HepG2 (cell line): ENCODE measurements at regions not wholly inside any gene's neighbourhood (a gene's known extent, or its start where the extent isn't known, plus 50 kb on each side); places are given as distances from the start of the nearest gene placed in this dataset.

Experiments
- ATAC-seq: fragments of 200-7000 bp; cut with Tn5 transposase; 3 replicates; pipeline ENCODE4 v1.9.1; 2020; ENCODE audit warnings: mild to moderate bottlenecking, moderate library complexity
- BruUV-seq: library from RNA; stranded (reverse); fragments of 400-500 nt; replicated peaks from 2 replicates; lab custom pipeline; 2021; lab: Mats Ljungman, UMichigan
- CTCF ChIA-PET: fragments of 300-600 bp; formaldehyde crosslinking; extraction: SDS; loops from one replicate; lab custom pipeline; 2021; ENCODE audit warnings: low total read pairs, inconsistent platforms, low intra/inter-chr PET ratio; lab: Yijun Ruan, JAX
- POLR2A ChIA-PET: fragments of 350-600 bp; sonication (Branson Sonifier 250); formaldehyde crosslinking; loops from one replicate; lab custom pipeline; 2020; ENCODE audit warnings: antibody characterized with exemption, inconsistent platforms; lab: Yijun Ruan, JAX
- DNase-seq: peaks from one replicate; pipeline ENCODE4 v3.0.0-alpha.2; 2015; ENCODE audit warnings: low spot score
- FAIRE-seq: peaks from 3 replicates; lab custom pipeline; 2011; peaks lifted over from hg19 to GRCh38; lab: Jason Lieb, UNC
- H2AFZ ChIP-seq: one replicate; pipeline ENCODE4 v1.6.1; 2011; ENCODE audit warnings: low read length, inconsistent platforms
- H3K27ac ChIP-seq: fragments of 300-600 bp; 3 replicates; pipeline ENCODE4 v1.8.0; 2011; ENCODE audit warnings: mixed run types, mild to moderate bottlenecking, mixed read lengths, low read length, inconsistent platforms; ENCODE audit not compliant: insufficient read depth; ENCODE audit errors: extremely low read length
- H3K27me3 ChIP-seq, 2 experiments: fragments of 200-600 bp in 1 of 2; 2 replicates in 1 of 2; 3 replicates in 1 of 2; pipeline versions ENCODE4 v1.6.0 to v1.8.0; 2011; ENCODE audit warnings: low read length in 2 of 2, mild to moderate bottlenecking in 2 of 2, moderate library complexity in 2 of 2, inconsistent platforms in 1 of 2; ENCODE audit not compliant: insufficient read depth in 2 of 2, control insufficient read depth in 1 of 2
- H3K36me3 ChIP-seq, 2 experiments: fragments of 200-600 bp in 1 of 2; replicated peaks in 1 of 2; 2 replicates in 1 of 2; 3 replicates in 1 of 2; pipeline versions ENCODE4 v1.5.1 to v1.8.0; 2011; ENCODE audit warnings: low read length in 2 of 2, inconsistent platforms in 1 of 2; ENCODE audit not compliant: insufficient read depth in 2 of 2, control insufficient read depth in 1 of 2
- H3K4me1 ChIP-seq: 2 replicates; pipeline ENCODE4 v1.5.1; 2012; ENCODE audit warnings: low read length, inconsistent platforms; ENCODE audit not compliant: insufficient read depth
- H3K4me2 ChIP-seq: 2 replicates; pipeline ENCODE4 v1.6.0; 2011; ENCODE audit warnings: low read depth, low read length, inconsistent platforms
- H3K4me3 ChIP-seq, 3 experiments: fragments of 200-600 bp in 1 of 3; sonication (generic), shearing (Covaris generic) in 1 of 3; replicated peaks in 1 of 3; 2 replicates each; pipeline ENCODE4 v1.5.1; 2011 to 2016; ENCODE audit warnings: low read length in 3 of 3, inconsistent platforms in 2 of 3, low read depth in 2 of 3, mild to moderate bottlenecking in 2 of 3, control low read depth in 1 of 3, mixed read lengths in 1 of 3; ENCODE audit not compliant: insufficient read depth in 1 of 3
- H3K79me2 ChIP-seq: one replicate; pipeline ENCODE4 v1.6.1; 2011; ENCODE audit warnings: low read length, inconsistent platforms; ENCODE audit not compliant: insufficient read depth
- H3K9ac ChIP-seq: 2 replicates; pipeline ENCODE4 v1.6.0; 2011; ENCODE audit warnings: mild to moderate bottlenecking, low read depth, low read length, inconsistent platforms; ENCODE audit not compliant: insufficient read depth
- H3K9me3 ChIP-seq: 2 replicates; pipeline ENCODE4 v1.5.1; 2012; ENCODE audit warnings: mild to moderate bottlenecking, low read length
- H4K20me1 ChIP-seq: 2 replicates; pipeline ENCODE4 v1.6.0; 2011; ENCODE audit warnings: inconsistent platforms, mild to moderate bottlenecking, low read length, moderate library complexity; ENCODE audit not compliant: insufficient read depth
- ATAD3A ChIP-seq: sonication (generic); formaldehyde crosslinking; IDR thresholded peaks from 2 replicates; pipeline ENCODE4 v1.4.0; 2020; ENCODE audit warnings: missing genetic modification reagents
- FLYWCH1 ChIP-seq: sonication (generic); formaldehyde crosslinking; IDR thresholded peaks from 2 replicates; pipeline ENCODE4 v1.8.1; 2023; ENCODE audit warnings: mild to moderate bottlenecking, missing genetic modification reagents
- FOXM1 ChIP-seq: sonication (generic); formaldehyde crosslinking; IDR thresholded peaks from 2 replicates; pipeline ENCODE4 v1.5.0; 2020; ENCODE audit warnings: missing genetic modification reagents
- MLLT10 ChIP-seq: sonication (generic); formaldehyde crosslinking; IDR thresholded peaks from 2 replicates; pipeline ENCODE4 v1.4.0; 2020; ENCODE audit warnings: missing genetic modification reagents
- RXRA ChIP-seq: sonication (generic); formaldehyde crosslinking; IDR thresholded peaks from 2 replicates; pipeline ENCODE4 v1.5.1; 2020; ENCODE audit warnings: missing genetic modification reagents
- SETDB1 ChIP-seq: sonication (generic); formaldehyde crosslinking; IDR thresholded peaks from 2 replicates; pipeline ENCODE4 v1.5.1; 2020; ENCODE audit warnings: missing genetic modification reagents, mild to moderate bottlenecking, borderline replicate concordance
- ZNF329 ChIP-seq: sonication (generic); formaldehyde crosslinking; IDR thresholded peaks from 2 replicates; pipeline ENCODE4 v1.9.0; 2021; ENCODE audit warnings: low read depth, mild to moderate bottlenecking, missing genetic modification reagents
- ZNF547 ChIP-seq: sonication (generic); formaldehyde crosslinking; IDR thresholded peaks from 2 replicates; pipeline ENCODE4 v1.5.1; 2020; ENCODE audit warnings: mild to moderate bottlenecking, missing genetic modification reagents
- ZNF800 ChIP-seq: sonication (generic); formaldehyde crosslinking; IDR thresholded peaks from 2 replicates; pipeline ENCODE4 v1.4.0; 2020; ENCODE audit warnings: missing genetic modification reagents
- ZNF841 ChIP-seq: sonication (generic); formaldehyde crosslinking; IDR thresholded peaks from 2 replicates; pipeline ENCODE4 v1.8.1; 2023; ENCODE audit warnings: missing genetic modification reagents, borderline replicate concordance
- ZSCAN12 ChIP-seq: sonication (generic); formaldehyde crosslinking; IDR thresholded peaks from 2 replicates; pipeline ENCODE4 v1.9.0; 2021; ENCODE audit warnings: mild to moderate bottlenecking, missing genetic modification reagents
- WGBS: methylation state at CpG from one replicate; pipeline ENCODE4 v1.1.6; 2017; ENCODE audit warnings: low lambda C conversion rate; 5-methylcytosine and 5-hydroxymethylcytosine counted together
- in situ Hi-C: cut with HindIII; loops from 2 replicates; pipeline ENCODE4 v1.10.0; 2017; ENCODE audit warnings: low pct_unique_long_range_greater_than_20kb; ENCODE audit not compliant: extremely low pct_ligation_motif_present
- intact Hi-C: fragments of 100-400 bp; cut with micrococcal nuclease; formaldehyde crosslinking; loops from one replicate; pipeline ENCODE4 v1.10.0; 2022; ENCODE audit not compliant: unreplicated experiment
- TF ChIP-seq, protein P1 (sequence below): sonication (generic); formaldehyde crosslinking; IDR thresholded peaks from 2 replicates; pipeline ENCODE4 v1.9.0; 2021; ENCODE audit warnings: missing genetic modification reagents, mild to moderate bottlenecking, borderline replicate concordance

GRCh38 chr15:60162251-60162967 lies 158.3 kb downstream of the FOXB1 start (continued):
- no peak for TF ChIP-seq RXRA (CRISPR knock-in tag)
- no peak for TF ChIP-seq FLYWCH1 (CRISPR knock-in tag)

GRCh38 chr15:60162968-60163355 lies 158.9 kb downstream of the FOXB1 start:
- 33% methylated on average over 4 of the region's 4 CpGs for WGBS
- no peak for TF ChIP-seq FOXM1 (CRISPR knock-in tag)
- TF ChIP-seq ZNF841 (CRISPR knock-in tag), result no peak
- TF ChIP-seq ATAD3A, result no peak
- no peak for TF ChIP-seq ZNF547 (CRISPR knock-in tag)
- H3K4me1 ChIP-seq, result no peaks in the 10 kb centered on the region
- no peaks in the 10 kb centered on the region for H4K20me1 ChIP-seq
- no peaks in the 10 kb centered on the region for H3K79me2 ChIP-seq
- FAIRE-seq (no peak), ATAC-seq (no peak), DNase-seq (no peak)
- H3K27ac ChIP-seq, result no peak overlapping the region
- H2AFZ ChIP-seq, result no peak overlapping the region
- no TSS peak for BruUV-seq
- peaks cover 1 to 17% of the 10 kb centered on the region in 2 experiments; a peak in 3 of 5 replicates for H3K27me3 ChIP-seq
- CTCF ChIA-PET, result no interaction called here
- H3K4me2 ChIP-seq, result no peak overlapping the region
- no peaks in the 10 kb centered on the region for H3K9me3 ChIP-seq
- no peak overlapping the region for H3K9ac ChIP-seq
- in situ Hi-C loops, result no loop called here
- POLR2A ChIA-PET, result no interaction called here
- H3K4me3 ChIP-seq, result no peak overlapping the region
- H3K36me3 ChIP-seq, result no peaks in the 10 kb centered on the region
- intact Hi-C loops, result no loop called here

DNA sequence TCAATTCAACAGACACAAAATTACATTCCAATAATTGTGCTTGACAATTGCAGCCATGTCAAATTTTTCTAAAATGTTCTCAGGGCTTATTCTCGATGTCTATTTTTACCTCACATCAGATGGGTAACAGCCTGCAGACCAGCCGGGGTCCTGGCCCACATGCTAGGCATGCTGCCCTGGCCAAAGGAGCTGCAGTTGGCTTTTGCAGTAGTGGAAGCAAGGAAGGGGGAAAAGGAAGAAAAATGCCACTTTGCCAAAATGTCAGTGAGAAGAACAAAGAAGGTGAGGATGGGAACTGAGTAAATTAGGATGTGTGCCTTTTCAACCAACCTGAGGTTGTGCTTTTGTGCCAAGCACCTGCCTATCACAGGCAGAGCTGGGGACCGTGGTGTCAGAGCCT lies 161.0 kb downstream of the FOXB1 start:
- Histone ChIP-seq H2AFZ (no peak overlapping the region), H3K9me3 (no peaks in the 10 kb centered on the region), H3K79me2 (no peaks in the 10 kb centered on the region), H3K27me3 (peaks cover 0 to 17% of the 10 kb centered on the region in 2 experiments; a peak in 3 of 5 replicates), H3K4me3 (no peak overlapping the region), H3K36me3 (no peaks in the 10 kb centered on the region), H3K4me2 (no peak overlapping the region), H3K4me1 (no peaks in the 10 kb centered on the region), H4K20me1 (no peaks in the 10 kb centered on the region), H3K27ac (no peak overlapping the region), H3K9ac (no peak overlapping the region)
- POLR2A ChIA-PET, result no interaction called here
- in situ Hi-C loops (no loop called here), intact Hi-C loops (no loop called here)
- CTCF ChIA-PET, result no interaction called here
- 0% methylated on average over 3 of the region's 3 CpGs for WGBS
- BruUV-seq, result no TSS peak
- no peak for DNase-seq
- FAIRE-seq, result no peak
- no peak for ATAC-seq
- TF ChIP-seq FLYWCH1 (CRISPR knock-in tag) (no peak), ZSCAN12 (no peak), ZNF800 (CRISPR knock-in tag) (no peak), MLLT10 (CRISPR knock-in tag) (no peak), SETDB1 (CRISPR knock-in tag) (no peak), ZNF329 (CRISPR knock-in tag) (no peak)
- TF ChIP-seq, protein P1, sequence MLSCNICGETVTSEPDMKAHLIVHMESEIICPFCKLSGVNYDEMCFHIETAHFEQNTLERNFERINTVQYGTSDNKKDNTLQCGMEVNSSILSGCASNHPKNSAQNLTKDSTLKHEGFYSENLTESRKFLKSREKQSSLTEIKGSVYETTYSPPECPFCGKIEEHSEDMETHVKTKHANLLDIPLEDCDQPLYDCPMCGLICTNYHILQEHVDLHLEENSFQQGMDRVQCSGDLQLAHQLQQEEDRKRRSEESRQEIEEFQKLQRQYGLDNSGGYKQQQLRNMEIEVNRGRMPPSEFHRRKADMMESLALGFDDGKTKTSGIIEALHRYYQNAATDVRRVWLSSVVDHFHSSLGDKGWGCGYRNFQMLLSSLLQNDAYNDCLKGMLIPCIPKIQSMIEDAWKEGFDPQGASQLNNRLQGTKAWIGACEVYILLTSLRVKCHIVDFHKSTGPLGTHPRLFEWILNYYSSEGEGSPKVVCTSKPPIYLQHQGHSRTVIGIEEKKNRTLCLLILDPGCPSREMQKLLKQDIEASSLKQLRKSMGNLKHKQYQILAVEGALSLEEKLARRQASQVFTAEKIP (CRISPR knock-in tag), result no peak
